NCI-H748 (cell line): ENCODE measurements at regions not wholly inside any gene's neighbourhood (a gene's known extent, or its start where the extent isn't known, plus 50 kb on each side); places are given as distances from the start of the nearest gene placed in this dataset.
A peak's percentile ranks its signal among the peaks of the same experiment; 100 is the strongest.
"Not testable (repeated sequence)": the region's sequence is repeated elsewhere in the genome, so short reads cannot be mapped to it uniquely, and the experiment has no call there.

Experiments
- DNase-seq: peaks from one replicate; lab custom pipeline; 2025; ENCODE audit not compliant: unreplicated experiment; lab: John Stamatoyannopoulos, UW

GRCh38 chr2:168300460-168300859 lies 53.1 kb upstream of the STK39 start:
- DNase-seq, result no peak

- DNase-seq, result no peak
Measured at GRCh38 chr2:168304024-168304681, 56.8 kb upstream of the STK39 start.

- DNase-seq, result no peak
Measured at GRCh38 chr2:168307379-168307778, 60.0 kb upstream of the STK39 start.

GRCh38 chr2:168310580-168310979 lies 63.2 kb upstream of the STK39 start:
- no peak for DNase-seq

GRCh38 chr2:168311261-168311910 lies 64.0 kb upstream of the STK39 start:
- DNase-seq, result peak; percentile 79

- DNase-seq, result peak; percentile 21
Measured at GRCh38 chr2:168312036-168312822, 64.8 kb upstream of the STK39 start.

GRCh38 chr2:168314236-168314635 lies 66.8 kb upstream of the STK39 start:
- no peak for DNase-seq

GRCh38 chr2:168315331-168316072 lies 68.1 kb upstream of the STK39 start:
- no peak for DNase-seq

GRCh38 chr2:168316073-168316440 lies 68.7 kb upstream of the STK39 start:
- no peak for DNase-seq

GRCh38 chr2:168317282-168317681 lies 69.9 kb upstream of the STK39 start:
- no peak for DNase-seq

- DNase-seq, result no peak
Measured at GRCh38 chr2:168320267-168320666, 72.9 kb upstream of the STK39 start.

- DNase-seq, result no peak
Measured at GRCh38 chr2:168322325-168323007, 75.1 kb upstream of the STK39 start.

- DNase-seq, result peak; percentile 51
Measured at GRCh38 chr2:168323529-168324021, 76.2 kb upstream of the STK39 start.

- DNase-seq, result no peak
Measured at GRCh38 chr2:168326572-168326971, 79.2 kb upstream of the STK39 start.

- no peak for DNase-seq
Measured at GRCh38 chr2:168327328-168327727, 79.9 kb upstream of the STK39 start.

GRCh38 chr2:168328421-168328820 lies 81.0 kb upstream of the STK39 start:
- DNase-seq, result no peak

- no peak for DNase-seq
Measured at GRCh38 chr2:168330624-168331423, 83.4 kb upstream of the STK39 start.

GRCh38 chr2:168335254-168335653 lies 87.9 kb upstream of the STK39 start:
- not testable (repeated sequence) for DNase-seq

GRCh38 chr2:168336786-168337388 lies 89.5 kb upstream of the STK39 start:
- DNase-seq, result peak; percentile 86
